Body of pancreas (tissue), 4 donors: ENCODE measurements at regions not wholly inside any gene's neighbourhood (a gene's known extent, or its start where the extent isn't known, plus 50 kb on each side); places are given as distances from the start of the nearest gene placed in this dataset.

Experiments used
- CTCF ChIP-seq, 7 experiments: fragments of 450-650 bp in 4 of 7; fragments of 200-600 bp in 3 of 7; sonication (generic) in 3 of 7; IDR thresholded peaks; one replicate each; pipeline ENCODE4 v1.5.1; 2016 to 2019; ENCODE audit warnings: antibody characterized with exemption in 7 of 7
- POLR2A ChIP-seq, 3 donors: fragments of 450-650 bp; IDR thresholded peaks; one replicate each; pipeline ENCODE4 v1.6.1; 2016; ENCODE audit warnings: antibody characterized with exemption in 3 of 3, mild to moderate bottlenecking in 2 of 3

GRCh38 chr3:53978386-53978785 lies 86.7 kb upstream of the SELENOK start:
- no peak for TF ChIP-seq CTCF (IDR thresholded peaks at IDR 0.05)
- no peak for TF ChIP-seq POLR2A (IDR thresholded peaks at IDR 0.05)
